IPS DF 6.9 (cell line): ENCODE measurements at regions not wholly inside any gene's neighbourhood (a gene's known extent, or its start where the extent isn't known, plus 50 kb on each side); places are given as distances from the start of the nearest gene placed in this dataset.
"Not testable (repeated sequence)": the region's sequence is repeated elsewhere in the genome, so short reads cannot be mapped to it uniquely, and the experiment has no call there.

ENCODE experiments used
- DNase-seq: peaks from one replicate; pipeline ENCODE4 v3.0.0-alpha.2; 2013; ENCODE audit warnings: low read depth, low spot score
- H3K27ac ChIP-seq: one replicate; pipeline ENCODE4 v1.5.1; 2013; ENCODE audit warnings: low read length, control low read depth
- H3K27me3 ChIP-seq: 2 replicates; pipeline ENCODE4 v1.6.1; 2013; ENCODE audit warnings: mild to moderate bottlenecking, low read length; ENCODE audit not compliant: control insufficient read depth, insufficient read depth
- H3K36me3 ChIP-seq: 2 replicates; pipeline ENCODE4 v1.6.1; 2013; ENCODE audit warnings: low read length; ENCODE audit not compliant: control insufficient read depth, insufficient read depth
- H3K4me1 ChIP-seq: 2 replicates; pipeline ENCODE4 v1.6.1; 2013; ENCODE audit warnings: low read length; ENCODE audit not compliant: control insufficient read depth, insufficient read depth
- H3K4me3 ChIP-seq: 2 replicates; pipeline ENCODE4 v1.5.1; 2013; ENCODE audit warnings: mild to moderate bottlenecking, low read length
- H3K9me3 ChIP-seq: 2 replicates; pipeline ENCODE4 v1.6.1; 2013; ENCODE audit warnings: low read length, inconsistent platforms; ENCODE audit not compliant: control insufficient read depth, insufficient read depth
- WGBS: extraction: QIAGEN DNeasy Blood & Tissue Kit; methylation state at CpG from one replicate; pipeline ENCODE4 v1.1.7; 2013; ENCODE audit warnings: mixed read lengths, missing lambda C conversion rate; ENCODE audit not compliant: insufficient read length, insufficient coverage; 5-methylcytosine and 5-hydroxymethylcytosine counted together

- H3K27ac ChIP-seq, H3K4me3 ChIP-seq, H3K36me3 ChIP-seq, H3K27me3 ChIP-seq, H3K4me1 ChIP-seq, H3K9me3 ChIP-seq, DNase-seq: not testable (repeated sequence)
- no CpG with 5 or more reads among the region's 6 CpGs for WGBS
These were observed 140.7 kb downstream of the CCDC144A start for GRCh38 chr17:16830770-16831169.

DNA sequence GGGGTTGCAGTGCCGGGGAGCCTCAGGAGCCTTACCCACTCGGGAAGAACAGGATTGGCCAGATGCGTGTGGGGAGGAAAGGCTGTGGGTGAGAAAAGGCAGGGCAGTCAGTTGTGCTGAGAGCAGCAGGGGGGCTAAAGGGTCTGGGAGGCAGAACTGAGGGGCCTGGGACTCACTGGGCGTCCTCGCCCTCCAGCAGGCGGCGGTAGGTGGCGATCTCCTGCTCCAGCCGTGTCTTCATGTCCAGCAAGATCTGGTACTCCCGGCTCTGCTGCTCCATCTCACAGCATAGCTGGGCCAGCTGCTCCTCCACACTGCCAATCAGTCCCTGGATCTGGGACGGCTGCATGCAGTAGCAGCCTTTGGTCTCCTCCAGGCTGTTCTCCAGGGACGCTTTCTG is 140.2 kb downstream of the CCDC144A start:
- WGBS = no CpG with 5 or more reads among the region's 12 CpGs
- not testable (repeated sequence) for H3K27me3 ChIP-seq, H3K9me3 ChIP-seq, H3K27ac ChIP-seq, H3K4me1 ChIP-seq, H3K4me3 ChIP-seq, H3K36me3 ChIP-seq, DNase-seq
